ENCODE measurements at regions not wholly inside any gene's neighbourhood (a gene's known extent, or its start where the extent isn't known, plus 50 kb on each side); places are given as distances from the start of the nearest gene placed in this dataset.

- no peak overlapping the region for H3K4me2 ChIP-seq (ENCODE audit: insufficient read depth in 1 of 2, low read depth in 2 of 2, low read length in 2 of 2)
- no peak overlapping the region for H4K8ac ChIP-seq (ENCODE audit: extremely low read depth, insufficient read depth, low read length)
- no peaks in the 10 kb centered on the region for H3K27me3 ChIP-seq (replicated peaks in 1 of 4; ENCODE audit: control insufficient read depth in 3 of 4, extremely low read depth in 1 of 4, insufficient read depth in 3 of 4, low read length in 3 of 4)
- DNase-seq (ENCODE audit: low read depth in 1 of 2, low spot score in 2 of 2) = no peak
- no peak overlapping the region for H4K91ac ChIP-seq (replicated peaks; ENCODE audit: insufficient read length, low read length)
- H4K20me1 ChIP-seq (replicated peaks in 1 of 2; ENCODE audit: control insufficient read depth in 1 of 2, insufficient read depth in 2 of 2, low read length in 2 of 2) = no peaks in the 10 kb centered on the region
- no peak overlapping the region for H2AFZ ChIP-seq (ENCODE audit: low read length)
- peaks cover 0 to 3% (median 1%) of the 10 kb centered on the region in 4 experiments; a peak in 2 of 7 replicates for H3K4me1 ChIP-seq (replicated peaks in 1 of 4; ENCODE audit: control insufficient read depth in 3 of 4, insufficient read depth in 4 of 4, low read length in 3 of 4)
- no peaks in the 10 kb centered on the region for H3K79me1 ChIP-seq (ENCODE audit: low read depth, low read length)
- H3K27ac ChIP-seq (ENCODE audit: low read depth, low read length) = no peak overlapping the region
- H2BK12ac ChIP-seq (ENCODE audit: low read depth, low read length) = no peak overlapping the region
- no peaks in the 10 kb centered on the region for H3K9me3 ChIP-seq (ENCODE audit: insufficient read depth in 2 of 2, low read depth in 1 of 2, low read length in 1 of 2)
- no peak overlapping the region for H3K14ac ChIP-seq (ENCODE audit: insufficient read length)
- H3K36me3 ChIP-seq (ENCODE audit: control insufficient read depth in 2 of 4, insufficient read depth in 4 of 4, low read length in 3 of 4) = no peaks in the 10 kb centered on the region
- H4K5ac ChIP-seq (ENCODE audit: insufficient read length, low read depth, low read length) = no peak overlapping the region
- no peak overlapping the region for H3K18ac ChIP-seq (ENCODE audit: extremely low read depth, low read length)
- no peak overlapping the region for H2BK20ac ChIP-seq (ENCODE audit: low read length)
- TF ChIP-seq TAF7 (optimal IDR thresholded peaks at IDR 0.05; ENCODE audit: borderline replicate concordance, low read depth, low read length) = no peak
- TF ChIP-seq SRF (IDR thresholded peaks at IDR 0.05; ENCODE audit: low read depth, low read length) = no peak
- peak; percentile 60 for TF ChIP-seq MAFK (IDR thresholded peaks at IDR 0.05; ENCODE audit: low read depth, low read length)
- no peak for TF ChIP-seq CHD2 (IDR thresholded peaks at IDR 0.05; ENCODE audit: low read length)
- no peak for TF ChIP-seq SP2 (IDR thresholded peaks at IDR 0.05; ENCODE audit: low read length)
- TF ChIP-seq RAD21 (IDR thresholded peaks at IDR 0.05 in 1 of 2, conservative IDR thresholded peaks at IDR 0.05 in 1 of 2; ENCODE audit: low read depth in 2 of 2, low read length in 2 of 2) = peak; percentile 90 to 94
- TF ChIP-seq CTCF (IDR thresholded peaks at IDR 0.05; ENCODE audit: control extremely low read depth in 1 of 3, insufficient read depth in 1 of 3, low read depth in 1 of 3, low read length in 3 of 3) = peak in 2 of 3 experiments; percentile 53 to 64; a peak in 3 of 4 replicates
- no peak overlapping the region for H3K23ac ChIP-seq (ENCODE audit: insufficient read length)
- POLR2A ChIA-PET (ENCODE audit: partially characterized antibody) = no interaction called here
- H3K9ac ChIP-seq (replicated peaks in 1 of 4; ENCODE audit: extremely low read depth in 1 of 4, low read depth in 3 of 4, low read length in 3 of 4) = no peak overlapping the region
- no peak overlapping the region for H2BK15ac ChIP-seq (ENCODE audit: low read length)
- CTCF ChIA-PET (ENCODE audit: partially characterized antibody) = interaction anchor here (0.8 to 1.9 kb wide), 11 partner anchors 10 to 474 kb away, joined by 3 to 8 read pairs (median 3); no protein-coding TSS in a partner anchor
- H3K23me2 ChIP-seq (ENCODE audit: low read depth, low read length) = no peaks in the 10 kb centered on the region
- no peak overlapping the region for H2BK120ac ChIP-seq (replicated peaks; ENCODE audit: low read depth, low read length)
- H3K4me3 ChIP-seq (ENCODE audit: extremely low read depth in 1 of 4, insufficient read depth in 2 of 4, low read depth in 3 of 4, low read length in 4 of 4) = no peak overlapping the region
- H3K56ac ChIP-seq (replicated peaks; ENCODE audit: insufficient read length, low read depth, low read length) = no peak overlapping the region
- no peak overlapping the region for H2AK5ac ChIP-seq (ENCODE audit: low read depth, low read length)
- H3K79me2 ChIP-seq (ENCODE audit: control insufficient read depth in 1 of 2, insufficient read depth in 2 of 2, low read length in 2 of 2) = no peaks in the 10 kb centered on the region
- no peak overlapping the region for H3K4ac ChIP-seq (replicated peaks; ENCODE audit: insufficient read length, low read depth, low read length)
- FAIRE-seq = peak; percentile 92
- no peak overlapping the region for H2BK5ac ChIP-seq (ENCODE audit: low read depth, low read length)
Observed at GRCh38 chr7:51789489-51789888, 472.9 kb upstream of the COBL start.

All from H1 (cell line).